HL-60/S4 treated with retinoic acid at 250 ng/mL for 4 days and 3 days (cell line): ENCODE measurements at regions not wholly inside any gene's neighbourhood (a gene's known extent, or its start where the extent isn't known, plus 50 kb on each side); places are given as distances from the start of the nearest gene placed in this dataset.
"Not testable (repeated sequence)": the region's sequence is repeated elsewhere in the genome, so short reads cannot be mapped to it uniquely, and the experiment has no call there.

Experiments
- in situ Hi-C: fragments of 300-500 bp; cut with MboI; formaldehyde crosslinking; loops from 2 replicates; pipeline ENCODE4 v1.7.0; 2022; ENCODE audit warnings: low sequenced_read_pairs

DNA sequence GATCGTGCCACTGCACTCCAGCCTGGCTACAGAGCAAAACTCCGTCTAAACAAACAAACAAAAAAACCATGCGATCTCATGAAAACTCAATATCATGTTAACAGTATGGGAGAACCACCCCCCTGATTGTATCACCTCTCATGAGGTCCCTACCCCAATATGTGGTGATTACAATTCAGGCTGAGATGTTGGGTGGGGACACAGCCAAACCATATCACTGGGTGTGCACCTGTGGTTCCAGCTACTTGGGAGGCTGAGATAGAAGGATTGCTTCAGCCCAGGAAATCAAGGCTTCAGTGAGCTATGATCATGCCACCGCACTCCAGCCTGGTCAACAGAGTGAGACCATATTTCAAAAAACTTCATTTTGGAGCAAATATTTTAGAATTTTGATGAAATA lies 1094.7 kb upstream of the CDH8 start:
- in situ Hi-C loops = no loop called here

GRCh38 chr16:63129411-63130125 lies 1093.3 kb upstream of the CDH8 start:
- in situ Hi-C loops = no loop called here

GRCh38 chr16:63119905-63120304 lies 1083.7 kb upstream of the CDH8 start:
- in situ Hi-C loops = not testable (repeated sequence)

DNA sequence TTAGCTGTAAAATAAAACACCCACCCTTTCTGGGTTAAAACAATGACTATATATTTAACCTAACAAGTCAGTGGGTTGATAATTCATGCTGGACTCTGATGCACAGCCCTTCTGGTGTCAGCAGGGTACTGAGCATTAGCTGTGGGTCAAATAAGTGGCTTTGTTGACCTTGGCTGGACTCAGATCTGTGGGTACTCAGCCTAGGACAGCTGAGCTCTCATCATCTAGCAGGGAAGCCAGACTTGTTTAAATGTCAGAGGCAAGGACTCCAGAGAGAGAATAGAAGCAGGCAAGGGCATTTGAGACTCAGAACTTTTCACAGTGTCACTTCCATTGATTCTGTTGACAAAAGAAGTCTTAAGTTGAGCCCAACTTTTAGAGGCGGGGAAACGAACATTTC lies 1063.8 kb upstream of the CDH8 start:
- in situ Hi-C loops = no loop called here

GRCh38 chr16:63096857-63097256 lies 1060.6 kb upstream of the CDH8 start:
- in situ Hi-C loops = no loop called here

DNA sequence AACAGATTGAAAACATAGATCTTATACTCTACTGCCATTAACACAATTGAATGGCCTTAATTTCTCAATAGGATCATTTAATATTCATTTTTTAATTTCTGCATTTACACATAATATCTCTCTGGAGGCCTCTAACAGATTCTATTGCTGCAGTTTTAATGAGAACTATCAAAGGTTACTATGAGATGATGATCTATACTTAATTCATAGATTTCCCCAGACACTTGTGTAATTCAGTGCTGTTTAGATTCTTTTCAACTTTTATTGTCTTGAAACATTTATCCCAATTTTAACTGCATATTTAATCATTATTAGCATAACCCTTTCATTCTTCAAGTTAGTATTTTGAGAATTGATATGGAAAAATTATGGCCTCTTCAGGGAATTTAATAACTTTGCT lies 1056.5 kb upstream of the CDH8 start:
- in situ Hi-C loops = no loop called here

GRCh38 chr16:63082101-63082500 lies 1045.9 kb upstream of the CDH8 start:
- in situ Hi-C loops = no loop called here

GRCh38 chr16:63080746-63081145 lies 1044.5 kb upstream of the CDH8 start:
- in situ Hi-C loops = no loop called here

- in situ Hi-C loops = no loop called here
These were observed 1032.8 kb upstream of the CDH8 start for GRCh38 chr16:63069047-63069446.

GRCh38 chr16:63067141-63067540 lies 1030.9 kb upstream of the CDH8 start:
- in situ Hi-C loops = no loop called here

GRCh38 chr16:63066552-63066951 lies 1030.3 kb upstream of the CDH8 start:
- in situ Hi-C loops = no loop called here

GRCh38 chr16:63061319-63061718 lies 1025.1 kb upstream of the CDH8 start:
- in situ Hi-C loops = no loop called here

DNA sequence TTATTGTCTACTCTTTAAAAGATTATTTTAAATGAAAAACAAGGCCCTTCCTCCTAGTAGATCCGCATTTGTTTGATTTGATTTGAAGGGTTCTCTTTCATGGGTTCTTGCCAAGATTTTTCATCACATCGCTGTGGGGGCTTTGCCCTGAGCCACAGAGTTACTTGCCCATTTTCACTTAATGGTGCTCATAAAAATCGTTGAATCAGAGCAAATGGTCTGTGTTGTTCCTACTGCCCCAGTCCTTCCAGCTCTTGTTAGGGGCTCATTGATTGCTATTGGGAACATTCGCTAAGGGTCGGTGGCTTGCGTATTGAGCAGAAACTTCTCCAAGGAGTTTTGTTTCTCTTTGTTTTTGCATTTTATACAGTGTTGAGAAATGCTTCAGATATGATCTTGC lies 1023.4 kb upstream of the CDH8 start:
- in situ Hi-C loops = no loop called here

DNA sequence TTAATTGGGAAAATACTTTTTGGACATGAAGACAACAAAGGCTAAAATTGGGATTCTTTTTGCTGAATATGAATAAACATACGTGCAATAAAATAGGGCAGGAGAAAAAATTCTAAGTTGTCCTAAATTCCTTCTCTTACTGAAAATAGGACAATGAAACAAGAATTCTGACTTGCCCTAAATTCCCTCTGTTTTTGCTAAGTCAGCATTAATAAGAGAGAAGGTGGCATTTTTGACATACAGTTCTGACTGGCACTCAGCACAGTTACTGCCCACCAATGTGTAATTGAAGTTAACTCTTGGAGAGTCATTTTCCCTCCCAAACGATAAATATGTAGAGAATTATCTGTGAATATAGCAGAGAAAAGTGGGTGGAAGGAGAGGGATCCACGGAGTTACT lies 1021.1 kb upstream of the CDH8 start:
- in situ Hi-C loops = no loop called here

- in situ Hi-C loops = no loop called here
These were observed 1014.2 kb upstream of the CDH8 start for GRCh38 chr16:63050391-63050790.

DNA sequence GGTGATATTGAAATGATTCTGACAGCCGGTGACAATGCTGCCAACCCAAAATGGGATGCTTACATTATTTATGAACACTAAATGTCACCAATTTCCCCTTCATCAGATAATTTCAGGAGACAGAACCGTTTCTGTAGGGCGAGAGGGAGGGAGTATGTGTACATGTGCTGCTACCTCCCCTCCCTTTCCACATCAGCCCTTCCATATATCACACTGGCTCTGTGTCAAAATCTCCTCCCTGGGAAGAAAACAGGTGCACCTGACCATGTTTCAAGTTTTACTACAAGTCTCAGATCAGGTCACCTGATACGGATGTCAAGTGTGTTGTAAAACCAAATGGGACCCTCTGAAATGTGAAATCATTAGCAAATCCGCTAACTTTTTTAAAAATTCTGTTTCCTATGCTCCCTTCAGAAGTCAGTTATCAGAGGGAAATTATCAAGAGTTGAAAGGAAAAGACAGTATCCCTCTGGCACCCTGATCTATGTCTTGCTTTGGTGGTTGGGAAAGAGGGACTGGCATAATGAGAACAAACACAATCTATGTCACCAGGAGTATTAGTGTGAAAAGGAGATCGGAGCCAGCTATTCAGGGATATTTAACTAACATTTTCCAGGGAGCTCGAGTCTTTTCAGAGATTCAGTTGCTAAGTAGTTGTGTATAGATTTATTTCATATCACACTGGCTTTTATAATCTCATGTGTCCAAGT lies 1002.3 kb upstream of the CDH8 start:
- in situ Hi-C loops = no loop called here

DNA sequence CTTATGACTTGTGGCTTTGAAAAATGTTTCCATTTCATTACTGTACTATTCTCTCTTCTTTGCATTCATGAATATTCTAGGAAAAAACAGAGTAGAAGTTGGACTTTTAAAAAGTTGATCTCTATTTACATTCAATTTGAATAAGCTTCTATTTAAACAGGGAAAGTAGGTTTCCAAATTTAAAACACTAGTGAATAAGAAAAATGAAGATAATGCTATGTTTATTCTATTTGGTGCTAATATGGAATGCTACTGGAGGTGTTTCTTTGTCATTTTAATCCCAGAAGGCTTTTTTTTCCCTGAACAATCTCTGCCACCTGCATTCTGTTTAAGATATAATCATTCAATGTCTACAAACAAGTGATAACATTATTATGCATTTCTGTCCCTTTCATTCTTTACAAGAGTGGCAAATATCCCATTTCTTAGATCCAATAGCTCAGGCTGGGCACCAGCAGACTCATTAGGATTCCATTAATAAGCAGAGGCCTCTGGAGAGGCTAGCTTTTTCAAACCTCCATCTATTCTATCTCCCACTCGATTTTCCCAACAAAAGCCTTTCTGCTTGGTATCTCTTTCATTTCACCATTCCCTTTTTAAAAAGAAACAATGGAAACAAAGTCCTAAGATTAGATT lies 1001.6 kb upstream of the CDH8 start:
- in situ Hi-C loops = no loop called here

GRCh38 chr16:63018581-63019223 lies 982.5 kb upstream of the CDH8 start:
- in situ Hi-C loops = no loop called here

- in situ Hi-C loops = no loop called here
These were observed 972.5 kb upstream of the CDH8 start for GRCh38 chr16:63008688-63009087.

GRCh38 chr16:63005356-63005755 lies 969.1 kb upstream of the CDH8 start:
- in situ Hi-C loops = no loop called here

DNA sequence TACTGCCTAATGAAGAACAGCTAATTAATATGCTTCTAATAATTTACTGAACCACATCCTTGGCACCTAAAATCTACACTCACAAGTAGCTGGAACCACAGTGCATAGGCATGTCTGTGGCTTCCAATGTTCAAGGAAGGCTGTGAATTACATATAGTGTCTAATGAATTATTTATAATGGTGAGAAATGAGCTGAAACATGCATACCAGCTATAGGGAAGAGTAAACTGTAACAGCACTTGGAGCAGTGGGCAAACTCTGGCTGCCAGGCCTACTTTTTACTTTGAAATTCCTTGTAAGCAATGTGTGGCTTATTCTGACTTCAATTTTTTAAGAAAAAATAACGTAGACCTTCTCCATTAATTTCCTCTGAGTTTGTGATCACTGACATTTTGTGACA lies 953.2 kb upstream of the CDH8 start:
- in situ Hi-C loops = no loop called here

- in situ Hi-C loops = no loop called here
These were observed 949.5 kb upstream of the CDH8 start for GRCh38 chr16:62985722-62986121.
